ENCODE measurements at regions not wholly inside any gene's neighbourhood (a gene's known extent, or its start where the extent isn't known, plus 50 kb on each side); places are given as distances from the start of the nearest gene placed in this dataset.

DNA sequence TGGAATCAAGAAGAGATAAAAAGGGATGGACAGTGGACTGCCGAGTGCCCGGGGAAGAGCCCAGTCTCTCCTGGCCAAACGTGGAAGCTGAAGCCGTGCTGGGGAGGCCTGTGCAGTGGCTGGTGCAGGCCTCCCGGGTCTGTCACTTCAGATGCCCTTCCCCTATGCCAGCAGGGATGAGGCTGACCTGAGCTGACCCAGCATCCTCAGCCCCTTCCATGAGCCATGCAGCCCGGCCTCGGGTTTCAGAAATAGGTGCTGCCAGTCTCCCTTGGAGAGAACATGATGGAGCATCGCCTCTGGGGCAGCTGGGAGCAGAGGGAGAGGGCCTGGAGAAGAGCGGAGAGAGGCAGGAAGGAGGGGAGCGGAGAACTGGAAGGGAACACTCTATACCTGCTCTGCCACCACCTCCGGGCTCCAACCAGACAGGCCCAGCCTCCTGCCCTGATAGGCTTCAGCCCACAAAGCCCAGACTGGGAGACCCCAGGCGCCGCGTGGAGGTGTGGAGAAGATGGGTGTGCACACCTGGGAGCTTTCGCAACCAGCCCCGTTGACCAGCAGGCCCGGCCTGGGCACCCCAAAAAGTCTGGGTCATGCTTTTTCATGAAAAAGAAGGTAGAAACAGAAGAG lies 68.6 kb upstream of the PPP2R2D start:
- TF ChIP-seq, protein P1, sequence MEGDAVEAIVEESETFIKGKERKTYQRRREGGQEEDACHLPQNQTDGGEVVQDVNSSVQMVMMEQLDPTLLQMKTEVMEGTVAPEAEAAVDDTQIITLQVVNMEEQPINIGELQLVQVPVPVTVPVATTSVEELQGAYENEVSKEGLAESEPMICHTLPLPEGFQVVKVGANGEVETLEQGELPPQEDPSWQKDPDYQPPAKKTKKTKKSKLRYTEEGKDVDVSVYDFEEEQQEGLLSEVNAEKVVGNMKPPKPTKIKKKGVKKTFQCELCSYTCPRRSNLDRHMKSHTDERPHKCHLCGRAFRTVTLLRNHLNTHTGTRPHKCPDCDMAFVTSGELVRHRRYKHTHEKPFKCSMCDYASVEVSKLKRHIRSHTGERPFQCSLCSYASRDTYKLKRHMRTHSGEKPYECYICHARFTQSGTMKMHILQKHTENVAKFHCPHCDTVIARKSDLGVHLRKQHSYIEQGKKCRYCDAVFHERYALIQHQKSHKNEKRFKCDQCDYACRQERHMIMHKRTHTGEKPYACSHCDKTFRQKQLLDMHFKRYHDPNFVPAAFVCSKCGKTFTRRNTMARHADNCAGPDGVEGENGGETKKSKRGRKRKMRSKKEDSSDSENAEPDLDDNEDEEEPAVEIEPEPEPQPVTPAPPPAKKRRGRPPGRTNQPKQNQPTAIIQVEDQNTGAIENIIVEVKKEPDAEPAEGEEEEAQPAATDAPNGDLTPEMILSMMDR (IDR thresholded peaks at IDR 0.05): no peak
- no peak for TF ChIP-seq POLR2A (IDR thresholded peaks at IDR 0.05; ENCODE audit: low read length)
